Upper lobe of right lung (tissue), 1 donor: ENCODE measurements at regions not wholly inside any gene's neighbourhood (a gene's known extent, or its start where the extent isn't known, plus 50 kb on each side); places are given as distances from the start of the nearest gene placed in this dataset.

Experiments used
- ATAC-seq: fragments of 200-7000 bp; cut with Tn5 transposase; one replicate; pipeline ENCODE4 v1.9.1; 2020; ENCODE audit warnings: mild to moderate bottlenecking, moderate library complexity
- DNase-seq: peaks from one replicate; pipeline ENCODE4 v3.0.0-alpha.2; 2020
- H3K27ac ChIP-seq: fragments of 200-600 bp; one replicate; pipeline ENCODE4 v1.8.0; 2022
- H3K27me3 ChIP-seq: fragments of 200-600 bp; one replicate; pipeline ENCODE4 v1.8.0; 2022; ENCODE audit warnings: mild to moderate bottlenecking
- H3K36me3 ChIP-seq: fragments of 200-600 bp; one replicate; pipeline ENCODE4 v1.8.0; 2022
- H3K4me1 ChIP-seq: fragments of 200-600 bp; one replicate; pipeline ENCODE4 v1.8.0; 2022
- H3K4me3 ChIP-seq: fragments of 200-600 bp; one replicate; pipeline ENCODE4 v1.8.0; 2022; ENCODE audit warnings: mild to moderate bottlenecking
- H3K9me3 ChIP-seq: fragments of 200-600 bp; one replicate; pipeline ENCODE4 v1.8.0; 2022
- intact Hi-C: fragments of 100-400 bp; cut with DNase I; formaldehyde crosslinking; loops from one replicate; pipeline ENCODE4 v1.11.0; 2022
- TF ChIP-seq, protein P1 (sequence below): fragments of 200-600 bp; IDR thresholded peaks from one replicate; pipeline ENCODE4 v1.8.0; 2022; ENCODE audit warnings: antibody characterized with exemption
- donor health status: DM: no; HTN: yes; CAD: no; lungs with severe emphysema.

DNA sequence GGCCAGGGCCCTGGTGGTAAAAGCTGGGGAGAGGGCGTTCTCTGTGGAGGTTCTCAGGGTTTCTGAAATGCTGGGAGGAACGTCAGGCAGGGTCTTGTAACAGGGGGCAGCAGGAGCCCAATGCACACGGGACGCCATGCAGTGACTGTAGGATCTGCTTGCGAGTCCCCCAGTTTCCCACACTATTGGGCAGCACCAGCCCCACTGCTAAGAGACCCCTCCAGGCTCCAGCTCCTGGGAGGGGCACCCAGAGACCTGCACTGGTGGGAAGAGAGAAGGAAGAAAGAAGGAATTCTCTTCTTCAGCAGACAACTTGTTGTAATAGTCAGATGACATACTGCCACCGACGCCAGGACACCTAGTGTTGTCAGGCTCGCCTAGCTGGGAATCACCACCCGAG, 55.2 kb upstream of the RNF7 start:
- no peak for DNase-seq
- intact Hi-C loops: no loop called here
- Histone ChIP-seq H3K36me3 (no peaks in the 10 kb centered on the region), H3K27me3 (no peaks in the 10 kb centered on the region), H3K4me3 (no peak overlapping the region), H3K4me1 (peaks cover 13% of the 10 kb centered on the region), H3K9me3 (no peaks in the 10 kb centered on the region), H3K27ac (no peak overlapping the region)
- no peak for ATAC-seq
- TF ChIP-seq, protein P1, sequence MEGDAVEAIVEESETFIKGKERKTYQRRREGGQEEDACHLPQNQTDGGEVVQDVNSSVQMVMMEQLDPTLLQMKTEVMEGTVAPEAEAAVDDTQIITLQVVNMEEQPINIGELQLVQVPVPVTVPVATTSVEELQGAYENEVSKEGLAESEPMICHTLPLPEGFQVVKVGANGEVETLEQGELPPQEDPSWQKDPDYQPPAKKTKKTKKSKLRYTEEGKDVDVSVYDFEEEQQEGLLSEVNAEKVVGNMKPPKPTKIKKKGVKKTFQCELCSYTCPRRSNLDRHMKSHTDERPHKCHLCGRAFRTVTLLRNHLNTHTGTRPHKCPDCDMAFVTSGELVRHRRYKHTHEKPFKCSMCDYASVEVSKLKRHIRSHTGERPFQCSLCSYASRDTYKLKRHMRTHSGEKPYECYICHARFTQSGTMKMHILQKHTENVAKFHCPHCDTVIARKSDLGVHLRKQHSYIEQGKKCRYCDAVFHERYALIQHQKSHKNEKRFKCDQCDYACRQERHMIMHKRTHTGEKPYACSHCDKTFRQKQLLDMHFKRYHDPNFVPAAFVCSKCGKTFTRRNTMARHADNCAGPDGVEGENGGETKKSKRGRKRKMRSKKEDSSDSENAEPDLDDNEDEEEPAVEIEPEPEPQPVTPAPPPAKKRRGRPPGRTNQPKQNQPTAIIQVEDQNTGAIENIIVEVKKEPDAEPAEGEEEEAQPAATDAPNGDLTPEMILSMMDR: no peak

DNA sequence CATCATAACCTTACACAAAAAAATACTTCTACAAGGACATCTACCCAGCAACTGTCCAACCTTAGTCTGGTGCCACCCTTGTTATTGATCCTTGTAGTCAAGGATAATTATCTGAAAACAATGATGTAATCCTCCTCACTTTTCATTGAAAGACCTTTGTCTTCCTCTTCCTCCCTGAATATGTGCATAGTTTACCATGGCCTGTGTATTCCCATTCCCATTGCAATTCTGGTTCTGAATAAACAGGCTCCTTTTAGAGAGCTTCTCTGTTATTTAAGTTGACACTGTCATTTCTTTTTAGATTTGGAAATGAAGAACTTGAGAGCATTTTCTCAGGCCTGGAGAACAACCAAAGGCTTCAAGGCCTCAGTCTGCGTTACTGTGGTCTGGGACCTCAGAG, 53.3 kb upstream of the RNF7 start:
- H3K9me3 ChIP-seq: no peaks in the 10 kb centered on the region
- peaks cover 13% of the 10 kb centered on the region for H3K4me1 ChIP-seq
- ATAC-seq: no peak
- TF ChIP-seq, protein P1: no peak
- no peaks in the 10 kb centered on the region for H3K36me3 ChIP-seq
- no peak overlapping the region for H3K4me3 ChIP-seq
- intact Hi-C loops: no loop called here
- H3K27ac ChIP-seq: no peak overlapping the region
- no peak for DNase-seq
- no peaks in the 10 kb centered on the region for H3K27me3 ChIP-seq

DNA sequence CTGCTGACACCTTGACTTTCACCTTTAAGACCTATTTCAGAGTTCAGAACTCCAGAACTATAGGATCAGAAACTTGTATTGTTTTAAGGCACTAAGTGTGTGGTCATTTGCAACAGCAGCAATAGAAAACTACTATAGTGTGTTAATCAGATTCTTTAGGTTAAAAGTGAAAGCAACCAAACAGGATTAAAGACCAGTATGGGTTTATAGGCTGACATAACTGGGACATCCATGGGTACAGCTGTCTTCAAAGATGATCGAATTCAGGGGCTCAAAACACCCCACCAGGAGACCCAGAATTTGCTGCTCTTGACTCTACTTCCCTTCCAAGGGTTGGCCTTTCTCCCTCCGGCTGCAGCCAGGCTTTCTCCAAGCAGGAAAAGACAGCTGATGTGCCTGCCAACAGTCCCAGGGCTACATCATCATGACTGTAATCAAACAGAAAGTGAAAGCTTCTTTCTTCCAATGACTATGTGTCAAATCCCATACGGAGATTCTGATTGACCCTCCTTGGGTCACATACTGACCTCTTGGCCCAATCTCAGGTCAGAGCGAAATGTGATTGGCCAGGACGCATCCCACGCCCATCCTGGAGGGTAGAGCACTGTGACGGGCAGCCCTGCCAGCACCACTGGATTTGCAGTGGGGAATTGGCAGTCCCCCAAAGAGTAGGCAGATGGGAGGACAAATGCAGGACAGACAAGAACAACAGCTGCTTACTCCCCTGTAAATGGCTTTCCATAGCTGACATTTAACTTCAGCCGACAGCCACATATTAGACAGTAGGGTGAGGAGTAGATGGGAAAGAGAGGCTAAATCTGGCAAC, 51.4 kb upstream of the RNF7 start:
- H3K4me3 ChIP-seq: peak overlapping the region; percentile 39
- intact Hi-C loops: no loop called here
- ATAC-seq: peak; percentile 94
- H3K27me3 ChIP-seq: no peaks in the 10 kb centered on the region
- DNase-seq: peak; percentile 78
- TF ChIP-seq, protein P1: no peak
- no peaks in the 10 kb centered on the region for H3K9me3 ChIP-seq
- no peaks in the 10 kb centered on the region for H3K36me3 ChIP-seq
- peak overlapping the region; percentile 72 for H3K27ac ChIP-seq
- peaks cover 9% of the 10 kb centered on the region for H3K4me1 ChIP-seq
